Breast epithelium (tissue), 3 donors: ENCODE measurements at regions not wholly inside any gene's neighbourhood (a gene's known extent, or its start where the extent isn't known, plus 50 kb on each side); places are given as distances from the start of the nearest gene placed in this dataset.

Experiments
- POLR2A ChIP-seq: fragments of 450-650 bp; IDR thresholded peaks from one replicate; pipeline ENCODE4 v1.6.1; 2016; ENCODE audit warnings: antibody characterized with exemption, mild to moderate bottlenecking, moderate library complexity
- POLR2AphosphoS5 ChIP-seq, 3 donors: sonication (generic); formaldehyde crosslinking; IDR thresholded peaks; one replicate each; pipeline ENCODE4 v1.6.1; 2017; ENCODE audit warnings: antibody characterized with exemption in 3 of 3
- TF ChIP-seq, protein P1 (sequence below), 3 donors: fragments of 450-650 bp; IDR thresholded peaks; one replicate each; pipeline ENCODE4 v1.5.1; 2016 to 2017; ENCODE audit warnings: antibody characterized with exemption in 3 of 3, mild to moderate bottlenecking in 3 of 3, moderate library complexity in 3 of 3

DNA sequence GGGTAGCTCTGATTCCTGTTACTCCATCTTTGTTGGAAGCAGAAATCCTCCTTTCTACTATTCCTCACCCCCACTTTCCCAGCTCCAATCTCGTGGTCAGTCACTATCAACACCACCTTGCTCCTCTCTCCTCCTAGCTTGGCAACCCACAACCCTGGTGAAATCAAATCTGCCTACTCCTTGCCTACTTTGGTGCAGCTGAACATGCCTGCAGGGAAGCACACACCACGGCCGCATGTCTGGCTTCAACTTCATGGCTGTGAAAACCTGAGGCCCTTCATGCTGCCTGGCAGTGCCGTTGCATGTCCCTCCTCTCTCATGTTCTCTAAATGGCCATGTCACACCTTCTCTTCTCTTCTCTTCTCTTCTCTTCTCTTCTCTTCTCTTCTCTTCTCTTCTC is 112.4 kb upstream of the FOXA2 start:
- no peak for TF ChIP-seq POLR2A
- TF ChIP-seq, protein P1, sequence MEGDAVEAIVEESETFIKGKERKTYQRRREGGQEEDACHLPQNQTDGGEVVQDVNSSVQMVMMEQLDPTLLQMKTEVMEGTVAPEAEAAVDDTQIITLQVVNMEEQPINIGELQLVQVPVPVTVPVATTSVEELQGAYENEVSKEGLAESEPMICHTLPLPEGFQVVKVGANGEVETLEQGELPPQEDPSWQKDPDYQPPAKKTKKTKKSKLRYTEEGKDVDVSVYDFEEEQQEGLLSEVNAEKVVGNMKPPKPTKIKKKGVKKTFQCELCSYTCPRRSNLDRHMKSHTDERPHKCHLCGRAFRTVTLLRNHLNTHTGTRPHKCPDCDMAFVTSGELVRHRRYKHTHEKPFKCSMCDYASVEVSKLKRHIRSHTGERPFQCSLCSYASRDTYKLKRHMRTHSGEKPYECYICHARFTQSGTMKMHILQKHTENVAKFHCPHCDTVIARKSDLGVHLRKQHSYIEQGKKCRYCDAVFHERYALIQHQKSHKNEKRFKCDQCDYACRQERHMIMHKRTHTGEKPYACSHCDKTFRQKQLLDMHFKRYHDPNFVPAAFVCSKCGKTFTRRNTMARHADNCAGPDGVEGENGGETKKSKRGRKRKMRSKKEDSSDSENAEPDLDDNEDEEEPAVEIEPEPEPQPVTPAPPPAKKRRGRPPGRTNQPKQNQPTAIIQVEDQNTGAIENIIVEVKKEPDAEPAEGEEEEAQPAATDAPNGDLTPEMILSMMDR (IDR thresholded peaks at IDR 0.05), result no peak
- TF ChIP-seq POLR2AphosphoS5 (IDR thresholded peaks at IDR 0.05), result no peak
